Testis (tissue), 2 donors: ENCODE measurements at regions not wholly inside any gene's neighbourhood (a gene's known extent, or its start where the extent isn't known, plus 50 kb on each side); places are given as distances from the start of the nearest gene placed in this dataset.

Source experiments
- DNase-seq: peaks from one replicate; pipeline ENCODE4 v3.0.0-alpha.2; 2019
- H3K27ac ChIP-seq, 2 donors: fragments of 200-600 bp; sonication (generic); one replicate each; pipeline ENCODE4 v1.5.1; 2019
- H3K27me3 ChIP-seq: fragments of 200-600 bp; sonication (generic); one replicate; pipeline ENCODE4 v1.5.1; 2019
- H3K36me3 ChIP-seq: fragments of 200-600 bp; sonication (generic); one replicate; pipeline ENCODE4 v1.5.1; 2017; ENCODE audit warnings: low read depth; ENCODE audit errors: missing control alignments
- H3K4me1 ChIP-seq: fragments of 200-600 bp; sonication (generic); one replicate; pipeline ENCODE4 v1.5.1; 2019
- H3K4me3 ChIP-seq, 2 donors: fragments of 200-600 bp; sonication (generic); one replicate each; pipeline ENCODE4 v1.5.1; 2017 to 2019
- H3K9me3 ChIP-seq: fragments of 200-600 bp; sonication (generic); one replicate; pipeline ENCODE4 v1.5.1; 2017
- CTCF ChIP-seq, 3 experiments: fragments of 450-650 bp in 2 of 3; fragments of 200-600 bp in 1 of 3; sonication (generic) in 1 of 3; IDR thresholded peaks; one replicate each; pipeline ENCODE4 v1.5.1; 2016 to 2019; ENCODE audit warnings: antibody characterized with exemption in 3 of 3, mild to moderate bottlenecking in 2 of 3, moderate library complexity in 1 of 3
- POLR2A ChIP-seq: fragments of 450-650 bp; IDR thresholded peaks from one replicate; pipeline ENCODE4 v1.6.1; 2017; ENCODE audit warnings: antibody characterized with exemption, mild to moderate bottlenecking, moderate library complexity
- WGBS, 2 donors: methylation state at CpG; one replicate each; pipeline ENCODE4 v1.1.5; 2018; 5-methylcytosine and 5-hydroxymethylcytosine counted together
- intact Hi-C: fragments of 100-400 bp; cut with DNase I; formaldehyde crosslinking; loops from one replicate; pipeline ENCODE4 v1.15.1; 2023; ENCODE audit warnings: low total_unique reads

DNA sequence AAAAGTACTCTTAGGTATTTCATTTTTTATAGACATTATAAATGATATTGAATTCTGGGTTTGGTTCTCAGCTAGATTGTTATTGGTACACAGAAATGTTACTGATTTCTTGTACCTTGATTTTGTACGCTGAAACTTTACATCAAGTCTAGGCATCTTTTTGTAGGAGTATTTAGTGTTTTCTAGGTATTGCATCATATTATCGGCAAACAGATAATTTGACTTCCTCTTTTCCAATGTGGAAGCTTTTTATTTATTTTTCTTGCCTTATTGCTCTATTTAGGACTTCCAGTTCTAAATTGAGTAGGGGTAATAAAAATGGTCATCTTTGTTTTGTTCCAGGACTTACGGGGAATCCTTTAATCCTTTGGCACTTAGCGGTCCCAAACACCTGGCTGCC is 676.6 kb upstream of the CCDC179 start:
- WGBS, 2 donors, result 84 to 85% methylated on average over 4 of the region's 4 CpGs
- TF ChIP-seq POLR2A (no peak), CTCF (IDR thresholded peaks at IDR 0.05) (no peak)
- H3K4me1 ChIP-seq, result no peaks in the 10 kb centered on the region
- intact Hi-C loops, result no loop called here
- H3K27ac ChIP-seq, result no peak overlapping the region
- DNase-seq, result no peak
- no peaks in the 10 kb centered on the region for H3K27me3 ChIP-seq
- no peaks in the 10 kb centered on the region for H3K9me3 ChIP-seq
- no peak overlapping the region for H3K4me3 ChIP-seq
- no peaks in the 10 kb centered on the region for H3K36me3 ChIP-seq

GRCh38 chr11:23539556-23539955 is 679.3 kb upstream of the CCDC179 start:
- no peaks in the 10 kb centered on the region for H3K27me3 ChIP-seq
- H3K27ac ChIP-seq, result no peak overlapping the region
- DNase-seq, result no peak
- H3K4me1 ChIP-seq, result no peaks in the 10 kb centered on the region
- H3K36me3 ChIP-seq, result no peaks in the 10 kb centered on the region
- intact Hi-C loops, result no loop called here
- no peaks in the 10 kb centered on the region for H3K9me3 ChIP-seq
- WGBS, 2 donors, result 76 to 82% methylated on average over 5 of the region's 5 CpGs
- no peak for TF ChIP-seq POLR2A
- no peak for TF ChIP-seq CTCF (IDR thresholded peaks at IDR 0.05)
- H3K4me3 ChIP-seq, result no peak overlapping the region

DNA sequence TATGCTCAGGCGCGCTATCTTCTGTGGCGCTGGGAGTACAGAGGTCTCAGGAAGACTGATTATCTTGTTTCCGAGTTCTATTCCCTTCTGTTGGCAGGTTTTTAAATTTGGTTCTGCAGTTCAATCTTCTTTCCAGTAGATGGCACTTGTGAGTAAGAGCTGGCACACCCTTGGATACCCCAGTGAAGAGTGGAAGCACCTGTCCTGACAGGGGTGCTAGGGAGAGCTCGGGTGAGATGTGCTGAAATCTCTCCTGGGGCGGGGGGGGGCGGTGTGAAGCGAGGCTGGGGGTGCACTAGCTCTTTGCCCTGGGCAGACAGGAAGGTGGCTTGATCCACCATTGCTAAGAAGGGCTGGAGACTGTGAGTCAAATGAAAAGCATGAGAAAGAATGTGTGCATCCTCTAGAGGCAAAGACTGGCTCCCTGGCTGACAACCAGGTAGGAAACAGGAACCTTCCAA is 679.9 kb upstream of the CCDC179 start:
- Histone ChIP-seq H3K4me1 (no peaks in the 10 kb centered on the region), H3K4me3 (no peak overlapping the region), H3K27ac (no peak overlapping the region), H3K36me3 (no peaks in the 10 kb centered on the region), H3K27me3 (no peaks in the 10 kb centered on the region), H3K9me3 (no peaks in the 10 kb centered on the region)
- TF ChIP-seq CTCF (IDR thresholded peaks at IDR 0.05), result peak in 2 of 3 experiments; percentile 39 to 72
- no peak for TF ChIP-seq POLR2A
- intact Hi-C loops, result no loop called here
- DNase-seq, result peak; percentile 23
- WGBS, 2 donors, result 1 to 5% methylated on average over 8 of the region's 8 CpGs

DNA sequence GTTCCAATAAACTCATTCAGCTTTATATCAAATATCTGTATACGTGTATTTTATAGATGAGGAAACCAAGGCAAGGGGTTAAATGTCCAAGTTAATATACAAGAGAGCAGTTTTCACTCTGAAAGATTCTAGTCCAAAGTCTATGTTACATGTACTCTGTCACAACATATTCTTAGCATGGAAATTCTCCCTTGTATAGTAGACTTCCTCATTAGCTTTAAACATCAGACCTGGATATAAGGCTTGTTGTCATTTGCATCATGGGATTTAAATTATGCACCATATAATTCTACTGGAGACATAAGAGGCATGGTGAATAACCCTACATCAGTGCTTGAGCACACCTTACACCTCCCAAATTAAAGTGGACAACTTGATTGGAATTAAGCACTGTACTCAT is 681.9 kb upstream of the CCDC179 start:
- intact Hi-C loops, result no loop called here
- H3K27ac ChIP-seq, result no peak overlapping the region
- no peaks in the 10 kb centered on the region for H3K36me3 ChIP-seq
- no peak for DNase-seq
- H3K4me1 ChIP-seq, result no peaks in the 10 kb centered on the region
- 94 to 96% methylated on average over 1 of the region's 1 CpG for WGBS, 2 donors
- TF ChIP-seq POLR2A, result no peak
- no peak for TF ChIP-seq CTCF (IDR thresholded peaks at IDR 0.05)
- H3K4me3 ChIP-seq, result no peak overlapping the region
- no peaks in the 10 kb centered on the region for H3K9me3 ChIP-seq
- H3K27me3 ChIP-seq, result no peaks in the 10 kb centered on the region

- 80 to 86% methylated on average over 3 of the region's 3 CpGs for WGBS, 2 donors
- no peak overlapping the region for H3K27ac ChIP-seq
- TF ChIP-seq POLR2A (no peak), CTCF (IDR thresholded peaks at IDR 0.05) (no peak)
- DNase-seq, result no peak
- no peaks in the 10 kb centered on the region for H3K9me3 ChIP-seq
- H3K27me3 ChIP-seq, result no peaks in the 10 kb centered on the region
- no peak overlapping the region for H3K4me3 ChIP-seq
- intact Hi-C loops, result no loop called here
- H3K36me3 ChIP-seq, result no peaks in the 10 kb centered on the region
- no peaks in the 10 kb centered on the region for H3K4me1 ChIP-seq
These were observed 682.5 kb upstream of the CCDC179 start for GRCh38 chr11:23542816-23543215.
